ENCODE measurements at regions not wholly inside any gene's neighbourhood (a gene's known extent, or its start where the extent isn't known, plus 50 kb on each side); places are given as distances from the start of the nearest gene placed in this dataset.

- Histone ChIP-seq H3K4me1 (no peaks in the 10 kb centered on the region), H3K4me3 (no peak overlapping the region), H3K27me3 (no peaks in the 10 kb centered on the region), H3K9me3 (no peaks in the 10 kb centered on the region), H3K27ac (no peak overlapping the region), H3K36me3 (no peaks in the 10 kb centered on the region)
- WGBS (ENCODE audit: insufficient coverage, low coverage, low lambda C conversion rate, missing lambda C conversion rate): 34% methylated on average over 2 of the region's 2 CpGs
- intact Hi-C loops (cut with DNase I): no loop called here
- no peak for ATAC-seq
- DNase-seq: no peak
- TF ChIP-seq POLR2A (IDR thresholded peaks at IDR 0.05) (no peak), CTCF (IDR thresholded peaks at IDR 0.05) (no peak)
These were observed 388.3 kb upstream of the CELF4 start for GRCh38 chr18:37953876-37954275.

GRCh38 chr18:37948471-37948870 lies 382.9 kb upstream of the CELF4 start:
- Histone ChIP-seq H3K36me3 (no peaks in the 10 kb centered on the region), H3K27me3 (no peaks in the 10 kb centered on the region), H3K9me3 (no peaks in the 10 kb centered on the region), H3K27ac (no peak overlapping the region), H3K4me3 (no peak overlapping the region), H3K4me1 (no peaks in the 10 kb centered on the region)
- intact Hi-C loops (cut with DNase I): no loop called here
- TF ChIP-seq POLR2A (IDR thresholded peaks at IDR 0.05) (no peak), CTCF (IDR thresholded peaks at IDR 0.05) (no peak)
- no peak for ATAC-seq
- 65% methylated on average over 2 of the region's 3 CpGs for WGBS (ENCODE audit: insufficient coverage, low coverage, low lambda C conversion rate, missing lambda C conversion rate)
- no peak for DNase-seq

DNA sequence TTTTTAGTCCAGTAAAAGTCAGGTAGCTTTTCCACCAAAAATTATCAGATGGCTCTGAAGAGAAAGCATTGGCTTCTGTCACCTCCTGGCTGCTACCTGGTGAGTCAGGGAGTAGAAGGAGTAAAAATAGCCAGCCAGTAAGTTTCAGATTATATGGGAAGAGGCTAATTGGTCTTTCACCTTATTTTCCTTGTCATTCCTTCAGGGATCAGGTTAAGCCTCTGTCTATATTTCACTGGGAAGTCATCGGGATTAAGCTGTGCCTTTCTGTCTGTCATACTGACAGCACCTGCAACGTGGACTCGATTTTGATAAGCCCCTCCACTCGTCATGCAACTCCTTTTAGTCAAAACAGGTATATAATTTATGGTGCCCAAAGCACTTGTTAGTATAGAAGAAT lies 380.7 kb upstream of the CELF4 start:
- DNase-seq (no peak), ATAC-seq (no peak)

GRCh38 chr18:37944700-37945270 lies 379.2 kb upstream of the CELF4 start:
- ATAC-seq (no peak), DNase-seq (no peak)
- H3K4me3 ChIP-seq: no peak overlapping the region
- H3K36me3 ChIP-seq: no peaks in the 10 kb centered on the region
- 53% methylated on average over 3 of the region's 3 CpGs for WGBS (ENCODE audit: insufficient coverage, low coverage, low lambda C conversion rate, missing lambda C conversion rate)
- H3K27ac ChIP-seq: no peak overlapping the region
- intact Hi-C loops (cut with DNase I): no loop called here
- no peaks in the 10 kb centered on the region for H3K9me3 ChIP-seq
- TF ChIP-seq POLR2A (IDR thresholded peaks at IDR 0.05) (no peak), CTCF (IDR thresholded peaks at IDR 0.05) (no peak)
- no peaks in the 10 kb centered on the region for H3K27me3 ChIP-seq
- H3K4me1 ChIP-seq: no peaks in the 10 kb centered on the region

More for the DNA sequence above, 380.7 kb upstream of the CELF4 start:
- no peaks in the 10 kb centered on the region for H3K9me3 ChIP-seq
- no peak for TF ChIP-seq POLR2A (IDR thresholded peaks at IDR 0.05)
- TF ChIP-seq CTCF (IDR thresholded peaks at IDR 0.05): no peak
- WGBS (ENCODE audit: insufficient coverage, low coverage, low lambda C conversion rate, missing lambda C conversion rate): 18% methylated on average over 4 of the region's 4 CpGs
- no peak overlapping the region for H3K4me3 ChIP-seq
- H3K36me3 ChIP-seq: no peaks in the 10 kb centered on the region
- no peaks in the 10 kb centered on the region for H3K27me3 ChIP-seq
- intact Hi-C loops (cut with DNase I): no loop called here
- H3K27ac ChIP-seq: no peak overlapping the region
- H3K4me1 ChIP-seq: no peaks in the 10 kb centered on the region

DNA sequence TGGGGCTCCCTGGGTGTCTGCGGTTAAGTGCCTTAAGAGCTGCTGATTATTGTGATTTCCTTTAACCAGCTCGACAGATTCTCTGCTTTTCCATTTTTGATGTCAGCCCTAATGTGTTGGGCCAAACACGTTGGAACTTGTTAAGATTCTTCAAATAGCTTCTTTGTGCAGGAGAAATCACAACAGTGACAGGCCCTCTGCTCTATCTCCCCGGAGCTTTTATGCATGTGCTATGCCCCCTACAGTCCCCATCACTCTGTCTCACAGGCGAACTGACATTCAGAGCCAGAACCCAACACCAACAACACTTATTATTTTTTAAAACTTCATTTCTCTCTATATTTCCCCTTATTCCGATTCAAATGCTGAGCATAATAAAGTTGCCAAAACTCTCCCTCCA lies 371.7 kb upstream of the CELF4 start:
- no peak overlapping the region for H3K27ac ChIP-seq
- no peaks in the 10 kb centered on the region for H3K27me3 ChIP-seq
- H3K36me3 ChIP-seq: no peaks in the 10 kb centered on the region
- H3K4me3 ChIP-seq: no peak overlapping the region
- no peak for ATAC-seq
- TF ChIP-seq CTCF (IDR thresholded peaks at IDR 0.05) (no peak), POLR2A (IDR thresholded peaks at IDR 0.05) (no peak)
- intact Hi-C loops (cut with DNase I): no loop called here
- no peaks in the 10 kb centered on the region for H3K4me1 ChIP-seq
- 31% methylated on average over 5 of the region's 6 CpGs for WGBS (ENCODE audit: insufficient coverage, low coverage, low lambda C conversion rate, missing lambda C conversion rate)
- H3K9me3 ChIP-seq: no peaks in the 10 kb centered on the region
- no peak for DNase-seq
